GM21723 (cell line): ENCODE measurements at regions not wholly inside any gene's neighbourhood (a gene's known extent, or its start where the extent isn't known, plus 50 kb on each side); places are given as distances from the start of the nearest gene placed in this dataset.
"Not testable (repeated sequence)": the region's sequence is repeated elsewhere in the genome, so short reads cannot be mapped to it uniquely, and the experiment has no call there.

Experiments
- ATAC-seq: cut with Tn5 transposase; IDR thresholded peaks from one replicate; pipeline ENCODE4 v1.9.1; 2021; ENCODE audit warnings: mild to moderate bottlenecking, moderate library complexity; ENCODE audit not compliant: unreplicated experiment

DNA sequence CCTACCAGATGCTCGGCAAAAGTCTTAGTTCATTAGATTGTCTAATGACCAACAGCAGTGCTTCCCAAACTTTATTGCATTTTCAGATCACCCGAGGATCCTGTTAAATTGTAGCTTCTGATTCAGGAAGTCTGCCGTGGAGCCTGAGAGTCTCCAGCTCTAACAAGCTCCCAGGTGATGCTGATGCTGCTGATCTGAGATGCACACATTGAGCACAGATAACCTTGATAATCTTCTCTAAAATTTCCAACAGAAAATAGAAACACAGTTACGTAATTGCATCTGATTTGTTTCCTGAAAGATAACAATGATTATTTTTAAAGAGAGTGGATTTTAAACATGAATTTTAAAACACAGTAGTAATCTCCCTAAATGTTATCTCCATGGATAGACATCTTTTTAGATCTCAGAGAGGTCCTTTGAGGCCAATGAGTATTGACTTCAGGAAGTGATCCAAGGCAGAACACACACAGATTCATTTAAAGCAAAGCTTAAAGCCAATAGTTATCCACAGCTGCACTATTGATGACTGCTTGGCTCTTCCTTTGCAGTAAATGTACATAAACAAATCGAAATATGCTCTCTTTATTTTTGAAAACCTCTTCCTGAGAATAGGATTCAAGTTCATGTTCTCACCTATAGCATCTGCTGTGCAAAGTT lies 122.8 kb upstream of the TNPO1 start:
- no peak for ATAC-seq

DNA sequence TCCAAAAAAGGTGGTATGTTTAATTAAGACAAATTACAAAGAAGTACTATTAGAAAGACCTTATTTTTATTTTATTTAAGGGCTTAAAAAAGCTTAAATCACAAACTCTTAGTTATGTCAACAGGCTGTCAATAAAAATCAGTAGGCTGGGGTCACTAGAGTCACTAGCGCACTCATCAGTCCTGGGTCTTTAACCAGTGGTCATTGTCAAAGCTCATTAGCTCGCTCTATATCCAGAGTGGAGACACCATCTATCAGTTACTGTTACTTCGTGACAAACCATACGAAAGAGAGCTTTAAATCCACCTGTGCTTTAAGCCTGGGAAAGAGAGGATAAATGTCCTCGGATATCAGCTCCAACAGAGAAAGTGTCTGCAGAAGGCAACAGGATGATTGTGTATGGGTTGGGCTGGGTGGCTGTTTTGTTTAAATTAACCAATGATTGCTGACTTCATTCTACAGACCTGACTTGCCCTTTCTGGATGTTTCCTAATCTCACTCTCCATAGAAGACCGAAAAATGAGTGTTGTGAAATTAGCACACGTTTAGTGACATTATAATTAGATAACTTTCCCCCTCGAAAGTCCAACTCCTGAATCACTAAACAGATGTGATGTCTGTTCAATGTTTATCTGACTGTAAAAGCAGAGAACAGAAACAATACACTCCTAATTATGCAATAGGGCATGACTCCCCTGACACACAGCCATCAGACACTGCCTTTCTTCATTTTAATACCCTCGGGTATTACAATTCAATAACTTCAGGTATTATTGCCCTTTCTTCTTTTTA lies 123.6 kb upstream of the TNPO1 start:
- no peak for ATAC-seq

DNA sequence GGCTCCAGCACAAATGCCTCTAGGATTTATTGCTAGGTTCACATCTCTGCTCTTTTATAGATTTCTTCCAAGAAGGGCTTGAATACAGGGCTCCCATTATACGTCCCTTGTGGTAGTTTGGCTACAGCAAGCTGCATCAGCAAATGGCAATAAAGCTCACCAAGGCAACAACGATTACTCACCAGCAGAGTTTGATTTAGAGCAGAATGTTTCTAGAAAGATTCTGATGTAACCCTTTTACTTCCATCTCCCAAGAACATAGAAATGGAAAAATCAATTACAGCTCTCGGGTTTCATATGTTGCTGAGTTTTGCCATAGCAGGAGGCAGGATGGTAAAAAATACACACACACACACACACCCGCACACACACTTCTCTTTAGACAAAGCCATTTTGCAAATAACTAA lies 124.2 kb upstream of the TNPO1 start:
- no peak for ATAC-seq

GRCh38 chr5:72691751-72692150 lies 124.7 kb upstream of the TNPO1 start:
- ATAC-seq = no peak

DNA sequence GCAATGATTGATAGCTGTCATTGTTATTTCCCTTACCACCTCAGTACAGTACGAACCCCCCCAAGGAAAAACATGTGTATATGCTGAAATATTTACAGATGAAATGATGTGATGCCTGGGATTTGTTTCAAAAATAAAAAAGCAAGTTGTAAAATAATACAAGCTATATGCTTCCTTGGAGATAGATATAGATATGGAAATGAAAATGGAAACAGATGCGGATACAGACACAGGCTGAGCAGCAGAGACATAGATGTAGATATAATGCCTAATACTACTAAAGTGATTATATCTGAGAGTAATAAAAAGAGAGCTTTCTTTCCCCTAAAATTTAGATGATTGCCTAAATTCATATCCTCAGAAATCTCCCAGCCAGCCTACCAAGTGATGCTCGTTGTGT lies 127.5 kb upstream of the TNPO1 start:
- ATAC-seq = no peak

DNA sequence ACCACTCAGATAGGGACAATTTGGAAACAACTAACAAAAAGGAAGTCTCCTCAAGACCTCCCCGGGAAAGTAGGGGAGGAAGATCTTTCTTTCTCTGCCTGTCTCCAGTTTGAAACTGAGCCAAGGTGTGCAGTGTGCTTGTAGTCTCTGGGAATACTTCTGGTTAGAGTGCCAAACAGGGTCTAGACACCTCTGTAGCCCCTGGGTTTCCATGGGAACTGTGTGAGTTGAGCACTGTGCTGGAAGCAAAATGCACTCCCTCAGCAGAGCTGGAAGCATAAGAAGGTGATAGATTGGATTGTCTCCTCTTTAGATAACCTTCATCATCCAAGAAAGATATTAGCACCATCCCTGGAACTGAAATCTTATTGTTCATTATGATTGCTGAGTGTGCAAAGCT lies 129.2 kb upstream of the TNPO1 start:
- ATAC-seq = no peak

- no peak for ATAC-seq
Measured at GRCh38 chr5:72682561-72682960, 133.9 kb upstream of the TNPO1 start.

DNA sequence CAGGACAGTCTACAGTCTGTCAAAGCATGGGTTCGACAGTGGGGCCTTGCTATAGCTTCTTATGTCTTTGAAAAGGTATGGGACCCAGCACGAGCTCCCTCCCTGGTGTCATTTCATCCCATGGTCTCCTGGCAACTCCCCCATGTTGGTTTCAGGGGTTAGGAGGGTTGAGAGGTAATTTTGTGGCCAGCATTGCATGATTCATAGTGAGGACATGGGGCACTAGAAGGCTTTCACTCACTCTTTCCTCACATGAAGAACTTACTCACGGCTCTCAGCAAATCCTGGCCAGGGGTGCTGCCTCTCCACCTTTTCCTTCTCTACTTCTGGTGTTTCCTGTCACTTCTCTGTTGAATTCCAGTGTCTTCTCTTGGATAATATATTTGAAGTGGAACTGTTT lies 134.7 kb upstream of the TNPO1 start:
- ATAC-seq = no peak

GRCh38 chr5:72677447-72677846 lies 139.0 kb upstream of the TNPO1 start:
- no peak for ATAC-seq

DNA sequence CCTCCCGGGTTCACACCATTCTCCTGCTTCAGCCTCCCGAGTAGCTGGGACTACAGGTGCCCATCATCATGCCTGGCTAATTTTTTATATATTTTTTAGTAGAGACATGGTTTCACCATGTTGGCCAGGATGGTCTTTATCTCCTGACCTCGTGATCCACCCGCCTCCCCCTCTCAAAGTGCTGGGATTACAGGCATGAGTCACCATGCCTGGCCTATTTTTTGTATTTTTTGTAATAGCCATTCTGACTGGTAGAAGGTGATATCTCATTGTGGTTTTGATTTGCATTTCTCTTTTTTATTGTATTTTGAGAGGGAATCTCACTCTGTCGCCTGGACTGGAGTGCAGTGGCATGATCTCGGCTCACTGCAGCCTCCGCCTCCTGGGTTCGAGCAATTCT lies 139.6 kb upstream of the TNPO1 start:
- ATAC-seq = not testable (repeated sequence)

GRCh38 chr5:72673623-72674022 lies 142.8 kb upstream of the TNPO1 start:
- ATAC-seq = no peak

- ATAC-seq = no peak
Measured at GRCh38 chr5:72673180-72673579, 143.3 kb upstream of the TNPO1 start.

GRCh38 chr5:72667708-72668107 lies 148.8 kb upstream of the TNPO1 start:
- ATAC-seq = no peak

GRCh38 chr5:72662936-72663335 lies 153.5 kb upstream of the TNPO1 start:
- no peak for ATAC-seq

DNA sequence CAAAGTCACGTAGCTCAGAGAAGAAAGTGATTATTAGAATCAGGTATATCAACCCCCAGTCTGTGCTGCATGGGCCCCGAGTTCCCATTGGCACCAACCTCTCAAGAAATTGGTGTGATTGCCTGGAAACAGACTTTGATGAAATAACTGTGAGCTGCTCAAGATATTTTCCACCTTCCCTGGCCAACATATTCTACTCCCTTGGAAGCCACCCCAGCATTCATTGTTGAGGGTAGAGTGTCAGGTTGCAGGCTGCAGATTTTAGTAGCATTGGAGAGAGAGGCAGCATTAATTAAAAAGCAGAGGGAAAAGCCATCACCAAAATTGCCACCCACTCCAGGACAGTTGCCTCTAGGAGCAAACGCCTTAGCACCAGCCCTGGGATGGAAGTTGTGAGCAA lies 154.2 kb upstream of the TNPO1 start:
- ATAC-seq = no peak

GRCh38 chr5:72661405-72661804 lies 154.2 kb upstream of the ZNF366 start:
- no peak for ATAC-seq

- ATAC-seq = no peak
Measured at GRCh38 chr5:72659726-72660125, 152.5 kb upstream of the ZNF366 start.

DNA sequence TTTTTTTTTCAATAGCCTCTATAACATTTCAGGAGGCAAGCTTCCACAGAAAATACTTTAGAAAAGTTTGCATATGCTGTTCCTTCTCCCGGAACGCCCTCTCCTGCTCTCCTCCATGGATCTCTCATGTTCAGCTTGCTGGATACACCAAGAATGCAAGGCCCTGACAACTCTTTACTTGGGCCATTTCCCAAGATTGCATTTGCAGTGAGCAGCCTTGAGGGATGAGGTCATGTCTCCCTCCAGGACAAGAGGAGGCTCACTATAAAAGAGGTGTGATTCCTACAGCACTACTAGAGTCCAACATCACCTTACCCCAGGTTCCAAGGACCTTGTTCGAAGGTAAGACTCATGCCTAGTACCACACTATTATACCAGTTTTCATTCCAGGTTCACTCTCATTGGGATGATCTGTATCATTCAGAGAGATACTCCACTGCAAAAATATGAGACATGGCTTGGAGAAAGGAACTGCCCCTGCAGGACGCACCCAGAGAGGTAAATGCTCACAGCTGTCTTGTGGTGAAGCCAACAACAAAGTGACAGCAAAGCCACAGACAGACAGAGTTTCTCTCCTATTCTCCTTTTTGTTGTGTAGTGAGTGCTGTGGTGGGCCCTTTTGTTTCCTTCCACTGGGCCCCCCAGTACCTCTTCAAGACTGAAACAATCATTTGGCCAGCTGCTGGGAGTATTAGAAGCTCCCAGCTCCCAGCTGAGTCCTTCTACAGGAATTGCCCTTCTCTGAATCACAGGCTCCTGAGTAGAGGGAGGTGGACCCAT lies 151.7 kb upstream of the ZNF366 start:
- no peak for ATAC-seq

DNA sequence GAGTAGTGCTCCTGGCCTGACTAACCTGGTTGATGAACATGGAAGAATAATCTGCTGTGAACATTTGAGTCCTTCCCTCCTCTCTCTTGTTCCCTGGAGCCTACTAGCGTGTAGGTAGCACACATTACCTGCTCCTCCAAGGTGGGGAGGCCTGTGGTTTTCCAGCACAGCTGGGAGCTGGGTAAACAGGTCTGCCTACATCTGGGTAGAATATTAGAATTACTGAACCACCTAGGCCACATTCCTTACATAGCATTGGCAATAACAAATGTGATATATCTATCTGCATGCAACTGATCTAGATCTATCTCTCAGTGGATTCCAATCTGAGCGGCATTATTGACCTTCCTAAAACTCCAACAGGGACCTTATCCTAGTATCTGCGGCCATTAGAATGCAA lies 151.0 kb upstream of the ZNF366 start:
- ATAC-seq = no peak

GRCh38 chr5:72656756-72657513 lies 149.7 kb upstream of the ZNF366 start:
- no peak for ATAC-seq

GRCh38 chr5:72656331-72656730 lies 149.1 kb upstream of the ZNF366 start:
- no peak for ATAC-seq
